ENCODE measurements at regions not wholly inside any gene's neighbourhood (a gene's known extent, or its start where the extent isn't known, plus 50 kb on each side); places are given as distances from the start of the nearest gene placed in this dataset.
A peak's percentile ranks its signal among the peaks of the same experiment; 100 is the strongest.
"Not testable (repeated sequence)": the region's sequence is repeated elsewhere in the genome, so short reads cannot be mapped to it uniquely, and the experiment has no call there.

- DNase-seq, result no peak
Observed at GRCh38 chr11:100584201-100584985, 102.7 kb upstream of the ARHGAP42 start.

GRCh38 chr11:100585728-100586127, 101.4 kb upstream of the ARHGAP42 start:
- no peak for DNase-seq

- DNase-seq, result no peak
Observed at GRCh38 chr11:100586361-100587101, 100.6 kb upstream of the ARHGAP42 start.

GRCh38 chr11:100592619-100593260, 94.3 kb upstream of the ARHGAP42 start:
- DNase-seq, result no peak

DNA sequence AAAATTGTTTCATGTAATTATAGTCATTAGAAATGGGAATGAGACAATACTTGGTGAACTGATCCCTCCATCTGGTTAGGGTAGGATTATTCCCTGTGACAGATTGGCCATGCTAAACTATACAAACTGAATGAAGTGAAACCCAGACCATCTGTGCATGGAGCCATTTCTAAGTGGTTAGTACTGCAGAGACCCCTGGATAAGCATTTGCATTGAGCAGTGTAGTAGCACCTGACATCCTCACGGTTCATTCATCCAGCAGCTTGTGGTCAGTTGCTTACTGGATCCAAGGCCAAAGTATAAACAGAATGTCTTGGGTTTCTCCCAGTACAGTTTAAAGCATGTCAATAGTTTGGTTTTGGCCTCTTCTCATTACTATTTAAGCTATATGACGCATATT, 93.8 kb upstream of the ARHGAP42 start:
- no peak for DNase-seq

DNA sequence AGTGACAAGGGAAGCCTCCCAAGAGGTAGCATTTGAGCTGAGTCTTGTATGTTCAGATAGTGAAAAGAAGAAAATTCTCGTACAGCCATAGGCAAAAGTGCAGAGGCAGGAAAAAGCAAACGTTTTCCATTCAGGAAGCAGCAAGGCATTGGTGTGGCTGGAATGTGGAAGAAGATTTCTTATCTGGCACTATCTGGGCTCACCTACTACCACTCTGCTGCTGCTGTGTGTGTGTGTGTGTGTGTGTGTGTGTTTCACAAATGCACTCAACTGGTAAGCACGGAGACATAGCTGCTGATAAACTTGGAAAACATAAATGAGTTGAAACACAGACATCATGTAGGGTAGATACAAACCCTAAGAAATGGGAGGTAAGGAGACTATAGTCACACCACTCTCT, 92.8 kb upstream of the ARHGAP42 start:
- DNase-seq, result no peak

GRCh38 chr11:100600941-100601340, 86.1 kb upstream of the ARHGAP42 start:
- DNase-seq, result no peak

DNA sequence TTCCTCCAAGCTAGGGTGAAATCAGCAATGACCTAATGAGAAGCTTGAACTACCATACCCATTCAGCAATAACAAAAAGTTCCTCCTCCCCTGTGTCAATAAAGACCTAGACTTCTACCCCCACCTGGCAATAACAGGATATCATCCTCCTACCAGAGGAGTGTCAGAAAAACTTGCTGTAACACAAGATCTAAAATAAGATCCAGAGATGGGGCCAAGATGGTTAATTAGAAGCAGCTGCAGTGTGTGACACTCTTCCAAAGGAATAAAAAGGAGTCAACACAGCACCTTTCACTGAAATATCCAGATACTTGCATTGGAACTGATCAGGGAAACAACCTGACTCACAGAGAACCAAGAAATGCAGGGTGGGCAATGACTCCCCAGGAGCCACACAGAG, 84.4 kb upstream of the ARHGAP42 start:
- DNase-seq, result no peak

- not testable (repeated sequence) for DNase-seq
Observed at GRCh38 chr11:100607761-100608160, 79.3 kb upstream of the ARHGAP42 start.

DNA sequence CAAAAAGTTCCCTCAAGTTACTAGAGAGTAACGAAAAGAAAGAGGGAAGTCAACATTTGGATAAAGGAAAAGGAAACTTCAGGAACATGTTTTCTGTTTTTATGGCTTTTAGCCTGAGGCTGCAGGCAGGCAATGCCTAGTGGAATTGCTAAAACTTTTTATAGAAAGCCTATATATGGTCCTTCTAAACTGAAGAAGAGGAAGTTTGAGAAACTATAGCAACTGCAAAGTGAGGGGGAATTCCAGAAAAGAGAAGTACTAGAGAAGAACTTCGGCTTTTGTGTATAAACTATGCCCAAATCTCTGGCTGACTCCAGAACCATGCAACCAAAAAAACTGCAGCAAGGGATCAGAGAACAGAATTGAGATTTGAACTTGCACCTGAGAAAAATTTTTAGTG, 74.3 kb upstream of the ARHGAP42 start:
- DNase-seq, result no peak

DNA sequence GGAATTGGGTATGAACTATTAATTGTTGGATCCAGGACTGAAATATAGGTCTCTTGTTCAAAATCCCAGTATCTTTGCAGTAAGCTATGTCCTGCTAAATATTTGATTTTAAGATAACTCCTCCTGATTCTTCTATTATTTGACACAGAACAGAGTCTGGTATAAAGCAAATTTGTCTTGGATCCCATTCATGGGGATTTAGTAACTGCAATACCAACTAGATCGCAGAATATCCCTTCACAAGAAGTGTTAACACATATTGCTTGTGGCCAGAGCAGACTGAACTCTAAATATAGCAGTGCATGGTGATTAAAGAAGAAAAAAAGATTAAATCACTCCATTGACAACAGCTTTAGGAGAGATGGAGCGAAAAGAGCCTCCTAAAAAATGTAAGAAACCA, 68.2 kb upstream of the ARHGAP42 start:
- no peak for DNase-seq

GRCh38 chr11:100619484-100619883, 67.6 kb upstream of the ARHGAP42 start:
- DNase-seq, result no peak

DNA sequence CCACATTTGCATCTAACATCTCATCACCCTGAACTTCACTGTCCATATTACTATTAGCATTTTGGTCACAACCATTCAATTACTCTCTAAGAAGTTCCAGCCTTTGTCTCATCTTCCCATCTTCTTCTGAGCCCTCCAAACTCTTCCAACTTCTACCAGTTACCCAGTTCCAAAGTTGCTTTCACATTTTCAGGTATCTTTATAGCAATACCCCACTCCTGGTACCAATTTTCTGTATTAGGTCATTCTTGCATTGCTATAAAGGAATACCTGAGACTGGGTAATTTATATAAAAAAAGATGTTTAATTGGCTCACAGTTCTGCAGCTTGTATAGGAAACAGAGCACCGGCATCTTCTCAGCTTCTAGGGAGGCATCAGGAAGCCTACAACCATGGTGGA, 64.7 kb upstream of the ARHGAP42 start:
- DNase-seq, result no peak

DNA sequence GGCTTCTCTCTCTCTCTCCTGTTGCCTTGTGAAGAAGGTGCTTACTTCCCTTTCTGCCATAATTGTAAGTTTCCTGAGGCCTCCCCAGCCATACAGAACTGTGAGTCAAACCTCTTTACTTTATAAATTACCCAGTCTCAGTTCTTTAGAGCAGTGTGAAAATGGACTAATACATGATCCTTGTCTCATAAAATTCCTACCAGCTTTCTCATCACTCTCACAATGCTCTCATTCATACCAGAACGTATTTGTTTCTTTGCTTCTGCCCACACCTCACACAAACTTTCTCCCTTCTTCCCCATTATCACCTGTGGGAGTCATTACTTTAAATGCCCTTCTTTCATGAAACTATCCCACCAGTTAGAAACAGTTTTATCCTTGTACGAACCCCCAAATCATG, 62.7 kb upstream of the ARHGAP42 start:
- DNase-seq, result no peak

- DNase-seq, result no peak
Observed at GRCh38 chr11:100625041-100625440, 62.0 kb upstream of the ARHGAP42 start.

DNA sequence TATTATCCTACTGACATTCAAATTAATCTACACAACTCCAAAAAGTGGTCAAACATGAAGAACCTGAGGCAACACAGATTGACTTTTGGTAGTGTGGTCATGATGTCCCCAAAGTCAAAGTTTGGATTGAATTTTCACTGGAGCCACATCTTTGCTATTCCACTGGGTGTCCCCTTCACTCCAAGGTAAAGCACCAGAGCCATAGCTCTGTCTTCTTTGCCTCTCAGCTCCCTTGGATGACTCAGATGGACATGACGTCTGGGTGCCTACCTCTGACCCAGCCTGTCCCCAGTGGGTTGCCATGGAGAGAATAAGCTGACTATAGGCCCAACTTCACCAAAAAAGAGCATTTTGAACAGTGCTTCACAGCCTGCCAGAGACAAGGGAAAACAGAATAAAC, 57.4 kb upstream of the ARHGAP42 start:
- no peak for DNase-seq

DNA sequence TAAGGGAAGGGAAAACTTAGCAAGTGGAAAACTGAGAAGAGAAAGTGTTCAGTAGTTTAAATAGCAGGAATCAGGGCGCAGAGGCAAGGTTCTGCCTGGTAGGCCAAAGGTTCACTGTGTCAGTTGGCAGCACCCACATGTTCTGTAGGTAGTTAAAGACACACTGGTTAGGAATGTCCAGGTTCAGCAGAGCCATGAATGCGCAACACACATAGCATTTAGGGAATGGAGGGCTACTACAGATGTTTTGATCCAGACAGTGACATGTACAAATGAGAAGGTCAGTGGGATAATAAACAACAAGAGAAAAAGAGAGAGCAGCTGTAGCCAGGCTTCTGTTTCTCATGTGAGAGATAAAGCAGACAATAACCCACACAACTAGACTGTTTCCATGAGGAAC, 56.2 kb upstream of the ARHGAP42 start:
- no peak for DNase-seq

- DNase-seq, result no peak
Observed at GRCh38 chr11:100631316-100631715, 55.8 kb upstream of the ARHGAP42 start.

- DNase-seq, result peak; percentile 77
Observed at GRCh38 chr11:100632941-100633452, 54.1 kb upstream of the ARHGAP42 start.

DNA sequence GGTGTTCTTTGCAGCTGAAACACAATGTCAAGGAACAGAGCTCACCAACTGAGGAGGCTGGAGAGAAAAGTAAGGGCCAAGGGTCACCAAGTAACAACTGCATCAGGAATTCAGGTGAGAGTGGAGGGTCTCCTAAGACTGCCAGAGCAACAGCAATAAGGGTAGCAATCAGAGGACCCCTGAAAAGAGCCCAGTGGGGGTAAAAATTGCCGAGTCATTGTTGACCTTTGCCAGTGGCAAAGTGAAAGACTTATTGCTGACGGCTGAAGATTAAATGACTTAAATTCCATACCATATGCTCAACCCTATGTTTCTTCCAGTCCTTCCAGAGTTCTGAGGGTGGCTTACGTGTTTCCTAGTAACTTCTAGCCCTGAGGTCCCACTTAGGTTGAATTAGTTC, 51.9 kb upstream of the ARHGAP42 start:
- DNase-seq, result no peak

- DNase-seq, result no peak
Observed at GRCh38 chr11:100636536-100636935, 50.6 kb upstream of the ARHGAP42 start.
